CMK (cell line): ENCODE measurements at regions not wholly inside any gene's neighbourhood (a gene's known extent, or its start where the extent isn't known, plus 50 kb on each side); places are given as distances from the start of the nearest gene placed in this dataset.

ENCODE experiments used
- DNase-seq: peaks from one replicate; pipeline ENCODE4 v3.0.0-alpha.2; 2010; ENCODE audit warnings: low read depth

DNA sequence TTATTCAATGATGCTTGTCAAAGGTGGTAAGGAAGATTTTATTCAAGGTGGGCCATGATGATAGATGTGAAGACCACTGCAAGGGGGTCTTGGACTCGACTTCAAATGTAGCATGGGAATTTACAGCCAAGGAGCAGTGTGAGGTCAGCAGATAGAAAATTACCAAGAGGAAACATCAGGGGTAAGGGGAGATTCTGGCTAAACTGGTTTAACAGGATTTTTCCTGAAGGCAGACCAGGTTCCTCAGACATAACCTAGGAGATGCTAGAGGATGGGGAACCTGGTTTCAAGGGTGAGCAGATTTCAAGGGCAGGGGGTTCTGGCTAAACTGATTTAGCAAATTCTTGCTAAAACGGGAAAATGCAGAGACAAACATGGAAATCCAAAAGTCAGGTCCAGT is 464.9 kb downstream of the TAFA4 start:
- no peak for DNase-seq

DNA sequence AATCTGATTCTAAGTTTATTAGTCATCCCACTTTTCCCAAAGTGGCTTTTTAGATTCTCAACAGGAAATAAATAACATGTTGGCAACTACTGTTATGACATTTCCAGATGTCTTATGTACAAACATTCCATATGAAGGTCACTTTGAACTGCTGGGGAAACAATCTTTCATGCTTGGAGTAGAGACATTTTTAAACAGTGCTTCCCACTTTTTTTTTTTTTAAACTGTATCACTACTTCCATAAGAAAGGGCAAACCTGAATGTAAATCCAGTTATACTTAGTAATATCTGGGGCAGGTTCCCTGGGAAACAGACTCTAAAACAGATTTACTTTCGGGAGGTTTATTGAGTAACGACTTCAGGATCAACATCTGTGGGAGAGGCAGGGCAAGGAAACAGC is 473.8 kb downstream of the TAFA4 start:
- DNase-seq = no peak

DNA sequence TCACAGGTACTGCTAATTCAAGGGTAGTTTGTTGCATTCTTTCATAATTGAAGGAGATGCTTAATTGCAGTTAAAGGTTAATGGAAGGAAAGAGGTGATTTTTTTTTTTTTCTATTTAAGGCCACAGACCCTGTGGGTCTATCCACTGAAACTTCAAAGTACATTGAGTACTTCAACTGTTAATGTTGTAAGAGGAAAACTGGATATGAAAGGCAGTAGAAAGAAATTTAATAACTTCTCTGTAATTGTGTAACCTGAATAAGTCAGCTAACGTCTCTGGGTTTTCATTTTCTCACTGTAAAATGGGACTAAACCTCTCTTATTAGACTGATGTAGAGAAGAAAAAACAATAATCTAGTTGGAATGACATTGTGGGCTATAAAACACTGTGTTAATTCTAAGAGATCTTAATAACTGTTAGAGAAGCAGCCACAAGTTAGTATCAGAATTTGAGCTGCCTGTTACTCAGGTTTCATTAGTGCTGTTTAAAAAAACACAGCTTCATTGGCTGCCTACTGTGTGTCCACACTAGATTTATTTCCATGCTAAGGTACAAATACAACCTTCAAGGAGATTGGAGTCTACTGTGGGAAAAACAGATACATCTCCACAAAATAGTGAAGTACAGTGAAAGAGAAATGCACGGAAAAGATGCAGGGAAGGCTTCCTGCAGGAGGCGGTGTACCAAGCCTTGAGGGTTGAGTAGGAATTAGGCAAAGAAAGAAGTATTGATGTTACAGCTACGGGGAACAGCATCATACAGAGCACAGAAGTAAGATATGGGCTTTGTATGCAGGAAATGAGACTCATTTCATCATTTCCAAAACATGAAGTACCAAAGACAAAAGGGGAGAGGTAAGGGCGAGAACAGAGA is 483.6 kb downstream of the TAFA4 start:
- DNase-seq = no peak

DNA sequence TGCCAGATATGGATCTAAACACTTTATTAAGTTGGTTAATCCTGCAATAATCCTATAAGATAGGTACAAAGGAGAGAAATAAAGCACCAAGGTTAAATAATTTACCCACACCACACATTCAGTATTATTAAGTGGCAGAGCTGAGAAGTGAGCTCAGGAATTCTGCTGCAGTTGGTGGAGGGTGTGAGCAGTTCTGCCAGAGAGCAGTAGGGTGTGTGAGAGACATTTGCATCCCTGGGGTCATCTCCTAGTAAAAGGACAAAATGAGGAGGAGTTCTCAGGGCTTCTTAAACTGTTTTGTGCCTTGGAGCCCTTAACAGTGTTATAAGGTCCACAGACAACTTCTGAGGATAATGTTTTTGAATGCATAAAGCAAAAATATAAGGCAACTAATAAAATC is 484.5 kb downstream of the TAFA4 start:
- no peak for DNase-seq

DNA sequence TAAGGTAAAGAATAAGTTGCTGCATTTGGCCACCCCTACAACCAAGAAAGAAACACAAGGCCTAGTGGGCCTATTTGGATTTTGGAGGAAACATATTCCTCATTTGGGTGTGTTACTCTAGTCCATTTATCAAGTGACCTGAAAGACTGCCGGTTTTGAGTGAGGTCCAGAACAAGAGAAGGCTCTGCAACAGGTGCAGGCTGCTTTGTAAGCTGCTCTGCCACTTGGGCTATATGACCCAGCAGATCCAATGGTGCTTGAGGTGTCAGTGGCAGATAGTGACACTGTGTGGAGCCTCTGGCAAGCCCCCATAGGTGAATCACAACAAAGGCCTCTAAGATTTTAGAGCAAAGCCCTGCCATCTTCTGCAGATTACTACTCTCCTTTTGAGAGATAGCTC is 491.3 kb downstream of the TAFA4 start:
- no peak for DNase-seq

DNA sequence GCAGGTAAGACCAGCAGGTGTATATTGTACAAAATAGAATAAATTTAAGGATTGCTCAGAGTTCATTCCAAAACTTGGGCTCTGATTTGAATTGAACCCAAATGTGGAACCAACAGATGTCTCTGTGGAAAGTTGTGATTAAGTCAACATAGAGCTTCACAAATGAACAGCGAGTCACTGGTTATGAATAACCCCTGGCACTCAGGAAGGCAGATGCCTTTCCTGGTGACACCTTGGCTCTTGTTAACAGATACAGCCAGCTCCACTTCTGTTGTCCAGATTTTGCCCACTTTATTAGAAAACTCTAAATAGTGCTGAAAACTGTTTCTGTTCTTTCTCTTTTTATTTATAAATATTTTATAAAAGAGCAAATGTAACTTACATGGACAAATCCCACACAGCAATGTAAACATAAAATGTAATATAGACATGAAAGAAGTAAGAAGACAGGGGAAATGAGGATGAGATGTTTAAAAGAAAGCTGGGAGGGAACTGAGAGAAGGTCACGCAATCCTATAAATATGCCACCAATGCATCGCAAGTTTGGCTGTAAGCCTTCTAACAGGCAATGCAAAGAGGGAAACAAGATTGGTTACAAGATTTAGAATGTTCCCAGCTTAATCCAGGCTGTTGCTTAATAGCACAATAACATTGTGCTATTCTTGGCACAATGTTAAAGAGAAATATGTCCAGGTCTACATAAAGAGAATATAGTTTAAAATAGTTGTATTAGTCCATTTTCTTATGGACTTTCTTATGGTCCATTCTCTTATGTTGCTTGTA is 495.5 kb downstream of the TAFA4 start:
- no peak for DNase-seq

DNA sequence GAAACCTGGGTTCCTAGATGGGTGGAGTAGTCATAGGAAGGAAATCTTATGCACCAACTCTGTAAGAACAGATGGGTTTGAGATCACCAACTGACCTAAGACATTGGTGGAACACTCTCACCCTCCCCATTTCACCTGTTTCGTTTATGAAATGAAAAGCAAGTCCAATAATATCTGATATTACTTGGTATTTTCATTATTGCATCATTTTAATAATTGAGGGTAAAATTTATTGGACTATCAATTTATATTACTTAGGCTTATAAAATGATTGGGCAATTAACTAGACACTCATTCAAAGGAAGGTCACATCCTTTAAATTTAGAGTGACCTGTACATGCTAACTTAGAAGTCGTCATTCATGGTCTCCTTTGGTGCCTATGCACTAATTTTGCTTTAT is 503.9 kb downstream of the TAFA4 start:
- no peak for DNase-seq

DNA sequence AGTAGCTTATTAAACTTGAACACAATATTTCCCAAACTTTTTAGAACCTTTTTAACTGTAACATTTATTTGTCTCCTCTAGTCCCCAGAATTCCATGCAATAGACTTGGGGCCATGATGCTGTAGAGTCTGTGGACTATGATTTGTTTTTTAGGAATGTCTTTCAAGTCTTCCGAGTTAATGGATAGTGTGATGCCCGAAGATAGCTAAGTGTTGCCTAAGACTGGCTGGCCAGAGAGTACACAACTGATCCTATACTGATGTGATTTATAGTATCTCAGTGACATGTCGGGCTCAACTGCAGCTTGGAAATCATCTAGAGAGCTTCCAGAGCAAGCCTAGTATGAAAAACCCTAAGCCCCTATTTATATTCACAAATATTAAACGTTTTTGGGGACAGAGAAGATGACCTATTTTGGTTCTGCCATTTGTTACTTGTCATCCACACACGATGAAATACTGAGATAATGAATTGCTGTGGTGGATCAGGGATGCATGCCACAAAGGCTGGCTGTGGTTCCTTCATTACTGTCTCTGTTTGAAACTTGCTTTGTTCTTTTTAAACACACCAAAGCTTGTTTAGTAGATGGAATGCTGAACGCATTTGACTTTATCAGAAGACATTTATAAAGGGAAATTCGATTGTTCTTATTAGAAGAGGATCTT is 507.4 kb downstream of the TAFA4 start:
- DNase-seq = no peak

DNA sequence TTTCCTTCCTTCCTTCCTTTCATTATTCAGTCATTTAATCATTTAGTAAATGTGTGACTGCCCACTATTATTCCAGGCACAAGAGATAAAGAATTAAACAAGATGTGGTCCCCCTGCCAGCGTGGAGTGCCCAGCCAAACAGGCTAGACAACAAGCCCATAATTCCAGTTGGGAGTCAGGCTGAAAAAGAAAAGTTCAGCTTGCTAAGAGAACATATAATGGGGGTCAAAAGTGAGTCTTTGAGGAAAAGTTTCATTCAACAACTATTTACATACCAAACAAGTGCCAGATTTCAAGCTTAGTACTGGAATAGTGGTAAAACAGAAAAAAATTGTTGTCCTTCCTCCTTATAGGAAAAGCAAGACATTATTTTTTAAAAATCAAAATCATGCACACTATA is 523.7 kb downstream of the TAFA4 start:
- DNase-seq = no peak

DNA sequence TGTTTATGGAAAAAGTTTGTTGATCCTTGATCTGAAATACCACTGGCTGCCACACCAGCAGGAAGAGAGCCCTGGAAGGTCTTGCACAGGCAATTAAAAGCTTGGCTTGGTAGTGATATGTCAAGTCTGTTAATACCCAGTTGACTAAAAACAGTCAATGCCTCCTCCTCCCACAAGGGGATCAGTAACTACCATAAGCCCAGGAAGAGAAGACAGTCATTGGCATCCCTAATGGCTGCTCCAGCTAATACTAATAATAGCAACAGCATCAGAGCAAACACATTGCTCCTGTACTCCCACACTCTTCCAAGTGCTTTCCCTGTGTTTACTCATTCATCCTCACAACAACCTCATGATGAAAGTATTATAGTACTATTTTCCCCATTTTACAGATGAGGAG is 528.6 kb downstream of the TAFA4 start:
- no peak for DNase-seq

DNA sequence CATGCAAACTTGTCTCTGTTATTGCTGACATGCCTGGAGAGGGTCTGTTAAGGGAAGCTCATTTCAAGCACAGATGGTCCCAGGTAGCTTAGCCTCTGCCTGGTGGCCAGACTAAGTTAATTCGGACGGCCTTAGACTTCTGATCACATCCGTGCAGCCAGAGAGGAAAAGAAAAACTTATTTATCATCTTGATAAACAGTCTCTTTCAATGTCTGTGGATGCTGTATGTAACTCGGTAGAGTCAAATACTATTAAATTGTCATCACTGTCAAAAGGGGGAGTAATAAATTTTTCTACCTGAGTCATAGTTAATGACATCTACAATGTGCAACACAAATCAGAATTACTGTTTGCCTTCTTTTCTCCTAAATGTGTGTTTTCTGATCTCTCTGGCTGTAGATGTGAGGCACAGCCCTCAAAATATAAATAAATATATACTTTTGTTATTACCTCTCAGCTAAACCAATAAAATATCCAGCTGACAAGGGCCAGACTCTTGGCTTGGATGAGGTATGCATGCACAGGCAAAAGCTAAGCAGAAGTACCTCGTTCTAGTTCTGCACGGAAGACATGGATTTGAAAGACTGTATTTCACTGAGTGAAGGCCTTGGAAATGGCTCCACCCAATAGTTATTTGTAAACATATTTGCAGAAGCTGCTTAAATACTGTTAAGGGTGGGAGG is 530.0 kb downstream of the TAFA4 start:
- no peak for DNase-seq

DNA sequence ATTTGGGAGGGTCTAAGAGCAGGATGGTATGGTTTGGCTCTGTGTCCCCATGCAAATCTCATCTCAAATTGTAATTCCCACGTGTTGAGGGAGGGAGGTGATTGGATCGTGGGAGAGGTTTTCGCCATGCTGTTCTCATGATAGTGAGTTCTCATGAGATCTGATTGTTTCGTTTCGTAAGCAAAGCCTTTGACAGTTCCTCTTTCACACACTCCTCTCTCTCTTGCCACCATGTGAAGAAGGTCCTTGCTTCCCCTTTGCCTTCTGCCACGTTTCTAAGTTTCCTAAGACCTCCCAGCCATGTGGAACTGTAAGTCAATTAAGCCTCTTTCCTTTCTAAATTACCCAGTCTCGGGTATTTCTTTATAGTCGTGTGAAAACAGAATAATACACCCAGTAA is 553.7 kb downstream of the TAFA4 start:
- DNase-seq = no peak

DNA sequence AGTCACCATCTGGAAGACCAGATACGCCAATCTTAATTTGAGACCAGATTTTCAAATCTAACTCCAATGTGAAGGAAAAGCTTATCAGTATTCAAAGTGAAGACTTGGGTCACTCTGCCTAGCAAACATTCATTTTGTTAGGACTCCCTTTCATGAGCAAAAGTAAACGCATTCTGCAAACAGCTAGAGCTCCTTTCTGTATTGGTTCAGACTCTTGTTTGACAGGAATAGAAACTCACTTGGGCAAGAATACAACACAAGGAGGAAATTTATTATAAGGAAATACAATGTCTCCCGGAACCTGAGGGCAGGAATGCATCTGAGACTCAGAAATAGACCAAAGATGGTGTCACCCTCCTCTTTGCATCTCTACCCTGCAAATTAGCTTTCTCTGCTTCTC is 558.6 kb downstream of the TAFA4 start:
- DNase-seq = no peak

DNA sequence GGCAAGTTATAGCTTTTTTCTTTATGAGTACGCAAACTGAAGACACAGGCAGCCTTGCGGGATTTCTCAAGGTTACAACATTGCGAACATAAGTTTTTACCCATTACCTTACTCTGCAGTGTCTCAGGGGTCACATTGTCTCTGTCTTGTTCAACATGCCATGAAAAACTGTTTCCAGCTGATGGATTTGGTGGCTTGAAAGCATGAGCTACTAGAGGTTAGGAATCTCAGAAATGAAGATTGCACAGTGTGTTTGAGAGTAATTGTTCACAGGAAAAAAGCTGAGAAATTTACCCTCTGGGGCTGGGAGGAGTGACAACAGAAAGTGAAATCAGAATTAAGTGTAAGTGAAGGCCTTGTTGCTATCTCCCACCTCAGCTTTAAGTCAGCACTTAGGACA is 568.6 kb downstream of the TAFA4 start:
- DNase-seq = no peak

DNA sequence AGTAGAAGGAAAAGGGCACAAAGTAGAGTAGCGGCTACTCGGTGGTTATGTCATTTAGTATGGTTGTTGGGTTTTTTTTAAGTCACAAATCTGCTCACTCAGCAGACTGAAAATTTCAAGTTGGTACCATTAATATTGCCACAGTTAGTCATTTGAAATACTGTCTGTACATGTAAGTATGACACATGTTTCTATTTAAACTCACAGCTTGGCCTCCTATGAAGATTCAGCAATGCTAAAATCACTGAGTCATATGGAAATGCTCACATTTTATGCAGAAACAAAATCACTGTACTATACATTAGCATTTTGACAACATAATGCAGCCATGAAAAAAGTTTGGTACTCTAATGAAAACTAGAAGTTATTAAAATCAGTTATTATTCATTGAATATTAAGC is 571.9 kb downstream of the TAFA4 start:
- DNase-seq = no peak

DNA sequence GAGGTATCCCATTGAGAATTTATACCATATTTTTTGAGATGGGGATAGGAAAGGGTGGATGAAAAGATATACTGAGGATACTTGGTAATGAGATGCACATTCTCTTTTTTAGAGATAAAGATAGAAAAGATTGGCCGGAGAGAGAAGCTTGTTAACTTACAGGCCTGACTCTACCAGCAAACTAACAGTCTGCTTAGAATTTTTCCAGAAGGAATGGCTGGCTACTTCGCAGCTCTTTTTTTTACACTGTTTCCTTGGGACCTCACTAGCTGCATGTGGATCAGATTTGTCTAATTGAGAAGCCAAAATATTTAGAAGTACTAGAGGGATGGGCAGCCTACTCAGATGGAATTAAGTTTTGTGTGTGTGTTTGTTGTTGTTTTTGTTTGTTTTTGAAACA is 586.6 kb downstream of the TAFA4 start:
- no peak for DNase-seq

DNA sequence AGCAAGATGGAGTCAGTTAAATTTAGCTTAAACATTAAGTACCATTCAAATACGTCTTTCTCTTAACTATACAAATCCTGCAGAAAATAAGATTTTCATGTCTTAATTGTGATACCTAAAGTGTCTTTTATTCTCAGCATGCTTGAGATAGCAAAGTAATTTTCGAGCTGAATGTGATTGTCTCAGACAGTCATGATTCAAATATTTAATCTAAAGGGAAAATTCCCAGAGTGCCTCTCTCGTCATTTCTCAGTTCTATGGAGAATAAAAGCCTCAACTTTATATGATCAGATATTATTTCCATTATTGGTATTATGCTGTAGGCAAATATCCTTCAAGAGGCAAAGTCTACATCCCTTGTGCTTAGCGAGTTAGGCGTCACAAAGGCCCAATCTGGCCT is 589.9 kb downstream of the TAFA4 start:
- no peak for DNase-seq

DNA sequence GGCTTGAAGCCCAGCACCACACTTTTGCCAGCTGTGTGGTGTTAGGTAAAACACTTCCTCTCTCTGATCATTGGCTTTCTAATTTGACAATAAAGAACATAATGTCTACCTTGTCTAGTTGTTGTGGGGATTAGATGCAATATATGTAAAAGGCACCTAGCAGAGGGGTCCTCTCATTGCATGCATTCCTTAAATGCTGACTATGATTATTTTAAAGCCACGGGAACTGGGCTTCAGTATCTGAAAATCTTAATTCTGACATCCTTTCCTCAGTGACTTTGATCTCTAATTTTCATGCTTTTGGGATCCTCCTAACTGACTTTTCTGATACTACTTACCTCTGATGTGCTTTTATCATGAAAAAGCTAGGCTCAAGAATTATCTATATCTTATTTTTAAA is 596.3 kb downstream of the TAFA4 start:
- DNase-seq = no peak

DNA sequence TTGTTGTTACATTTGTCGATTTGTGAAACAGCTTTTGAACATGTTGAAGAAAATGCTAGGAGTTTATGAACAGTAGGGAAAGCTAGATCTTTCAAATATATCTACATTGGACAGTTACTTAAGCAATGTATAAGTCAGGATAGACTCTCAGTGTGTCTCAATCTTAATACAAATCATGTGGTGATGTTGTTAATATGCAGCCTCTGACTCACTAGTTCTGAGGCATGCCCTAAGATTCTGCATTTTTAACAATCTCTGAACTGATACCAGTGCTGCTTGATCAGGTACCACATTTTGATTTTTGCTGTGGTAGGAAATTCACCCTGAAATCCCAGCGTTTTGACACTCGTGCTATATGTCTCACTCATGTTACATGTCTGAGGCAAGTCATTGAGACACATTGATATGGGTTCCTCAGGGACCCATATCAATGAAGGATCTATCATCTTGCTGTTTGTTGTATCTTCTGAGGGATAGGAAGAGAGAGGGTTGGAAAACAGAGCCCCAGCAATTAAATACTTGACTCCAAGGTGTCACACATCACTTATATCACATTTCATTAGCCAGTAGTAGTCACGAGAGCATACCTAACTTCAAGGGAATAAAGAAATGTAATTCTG is 597.9 kb downstream of the TAFA4 start:
- DNase-seq = no peak

DNA sequence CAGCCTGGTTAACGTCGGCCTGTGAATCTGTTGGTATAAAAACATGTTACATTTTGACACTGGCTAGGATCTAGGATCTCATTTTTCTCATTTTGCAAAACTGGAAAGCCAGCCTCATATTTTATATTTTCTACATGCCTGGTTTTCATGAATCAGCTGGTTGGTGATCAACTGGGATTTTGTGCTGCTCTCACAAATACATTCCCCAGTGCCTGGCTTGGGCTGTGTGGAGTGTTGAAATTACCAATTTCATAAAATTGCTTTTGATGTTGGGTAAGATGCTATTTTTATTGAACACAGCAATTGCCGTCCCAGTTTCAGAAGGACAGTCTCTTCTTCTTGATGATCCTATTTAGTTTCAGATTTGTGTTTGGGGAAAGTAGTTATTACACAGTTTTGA is 604.3 kb downstream of the TAFA4 start:
- no peak for DNase-seq

DNA sequence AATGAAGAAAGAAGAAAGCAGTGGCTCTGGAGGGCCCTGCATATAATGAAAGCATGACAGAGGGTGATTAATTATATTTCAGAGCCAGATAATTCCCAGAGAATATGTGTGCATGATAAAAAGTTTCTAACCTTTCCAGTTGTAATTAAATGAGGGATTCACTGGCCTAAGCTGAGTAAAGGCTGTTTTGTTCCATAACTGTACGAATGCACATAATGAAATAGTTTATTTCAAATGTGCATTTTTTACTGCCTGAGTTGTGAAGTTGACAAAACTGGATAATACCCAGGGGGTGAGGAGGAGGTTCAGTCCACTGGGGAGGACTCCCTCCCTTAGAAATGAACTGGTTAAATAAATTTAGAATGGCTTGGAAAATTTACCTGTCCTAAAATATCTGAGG is 616.4 kb downstream of the TAFA4 start:
- no peak for DNase-seq

DNA sequence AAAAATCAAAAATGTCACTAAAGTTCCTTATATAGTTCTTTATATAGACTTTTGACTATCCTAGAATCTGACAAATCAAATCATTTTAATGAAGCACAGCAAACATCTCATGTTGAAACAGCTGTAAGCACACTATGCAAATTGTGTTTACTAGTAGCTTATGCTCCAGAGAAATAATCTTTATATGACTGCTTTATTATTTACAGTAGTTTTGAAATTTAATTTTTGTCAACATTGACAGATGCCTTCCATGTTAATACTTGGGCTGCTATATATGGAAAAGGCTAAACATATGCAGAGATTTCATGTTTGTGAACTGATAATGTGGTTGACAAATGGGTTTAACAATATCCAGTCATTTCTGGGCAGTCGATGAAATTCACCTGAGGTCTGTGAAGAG is 616.8 kb downstream of the TAFA4 start:
- no peak for DNase-seq
